Astrocyte (in vitro differentiated cells and primary cell): ENCODE measurements at regions not wholly inside any gene's neighbourhood (a gene's known extent, or its start where the extent isn't known, plus 50 kb on each side); places are given as distances from the start of the nearest gene placed in this dataset.

Source experiments
- DNase-seq: peaks from one replicate; pipeline ENCODE4 v3.0.0-alpha.2; 2010; ENCODE audit warnings: low read depth
- FAIRE-seq: peaks from 2 replicates; lab custom pipeline; 2011; peaks lifted over from hg19 to GRCh38; lab: Jason Lieb, UNC
- H2AFZ ChIP-seq: 2 replicates; pipeline ENCODE4 v1.6.0; 2012; ENCODE audit warnings: low read depth, low read length, inconsistent platforms
- H3K27ac ChIP-seq: 2 replicates; pipeline ENCODE4 v1.5.1; 2011; ENCODE audit warnings: low read depth, low read length, inconsistent platforms
- H3K27me3 ChIP-seq: 2 replicates; pipeline ENCODE4 v1.6.0; 2011; ENCODE audit warnings: low read length, inconsistent platforms; ENCODE audit not compliant: insufficient read depth
- H3K36me3 ChIP-seq: 2 replicates; pipeline ENCODE4 v1.5.1; 2011; ENCODE audit warnings: low read length, inconsistent platforms; ENCODE audit not compliant: insufficient read depth
- H3K4me1 ChIP-seq: 2 replicates; pipeline ENCODE4 v1.5.1; 2011; ENCODE audit warnings: low read length, inconsistent platforms; ENCODE audit not compliant: insufficient read depth
- H3K4me2 ChIP-seq: 2 replicates; pipeline ENCODE4 v1.6.0; 2012; ENCODE audit warnings: low read length, inconsistent platforms
- H3K4me3 ChIP-seq: 2 replicates; pipeline ENCODE4 v1.5.1; 2011; ENCODE audit warnings: low read depth, mild to moderate bottlenecking, low read length, inconsistent platforms; ENCODE audit not compliant: insufficient read depth
- H3K79me2 ChIP-seq: 2 replicates; pipeline ENCODE4 v1.6.0; 2012; ENCODE audit warnings: mild to moderate bottlenecking, low read length, inconsistent platforms; ENCODE audit not compliant: insufficient read depth
- H3K9ac ChIP-seq: 2 replicates; pipeline ENCODE4 v1.6.0; 2012; ENCODE audit warnings: mild to moderate bottlenecking, low read length, inconsistent platforms
- H3K9me3 ChIP-seq: 2 replicates; pipeline ENCODE4 v1.5.1; 2012; ENCODE audit warnings: low read depth, mild to moderate bottlenecking, low read length, inconsistent platforms; ENCODE audit not compliant: insufficient read depth
- H4K20me1 ChIP-seq: 2 replicates; pipeline ENCODE4 v1.6.0; 2012; ENCODE audit warnings: low read length, inconsistent platforms; ENCODE audit not compliant: insufficient read depth
- H3K27ac Mint-ChIP-seq: one replicate; pipeline ENCODE4 v1.8.0; 2021; ENCODE audit warnings: mild to moderate bottlenecking, mixed read lengths; ENCODE audit not compliant: unreplicated experiment
- H3K27me3 Mint-ChIP-seq: one replicate; pipeline ENCODE4 v1.8.0; 2021; ENCODE audit warnings: low read depth, mixed read lengths; ENCODE audit not compliant: unreplicated experiment
- H3K36me3 Mint-ChIP-seq: one replicate; pipeline ENCODE4 v1.8.0; 2021; ENCODE audit warnings: low read depth, mixed read lengths; ENCODE audit not compliant: unreplicated experiment
- H3K4me1 Mint-ChIP-seq: one replicate; pipeline ENCODE4 v1.8.0; 2021; ENCODE audit warnings: low read depth, mixed read lengths; ENCODE audit not compliant: unreplicated experiment
- H3K4me3 Mint-ChIP-seq: one replicate; pipeline ENCODE4 v1.8.0; 2021; ENCODE audit warnings: mild to moderate bottlenecking, moderate library complexity, mixed read lengths; ENCODE audit not compliant: unreplicated experiment
- H3K9me3 Mint-ChIP-seq: one replicate; pipeline ENCODE4 v1.8.0; 2021; ENCODE audit warnings: mild to moderate bottlenecking, mixed read lengths; ENCODE audit not compliant: unreplicated experiment
- CTCF ChIP-seq: IDR thresholded peaks from 2 replicates; pipeline ENCODE4 v1.5.1; 2011; ENCODE audit warnings: low read depth, mild to moderate bottlenecking, inconsistent platforms, low read length, moderate library complexity; ENCODE audit not compliant: insufficient read depth
- EZH2 ChIP-seq: IDR thresholded peaks from 2 replicates; pipeline ENCODE4 v1.6.1; 2012; ENCODE audit warnings: mild to moderate bottlenecking, low read length, inconsistent platforms; ENCODE audit not compliant: insufficient read depth

GRCh38 chr9:73083519-73083918, 68.1 kb upstream of the ANXA1 start:
- Histone ChIP-seq H3K4me3 (no peak overlapping the region), H3K9ac (no peak overlapping the region), H3K4me1 (no peaks in the 10 kb centered on the region), H3K79me2 (no peaks in the 10 kb centered on the region), H4K20me1 (no peaks in the 10 kb centered on the region), H3K27ac (no peak overlapping the region), H3K9me3 (no peaks in the 10 kb centered on the region), H3K36me3 (no peaks in the 10 kb centered on the region), H3K27me3 (no peaks in the 10 kb centered on the region), H3K4me2 (no peak overlapping the region), H2AFZ (no peak overlapping the region)
- H3K27me3 Mint-ChIP-seq: no peaks in the 10 kb centered on the region
- H3K4me1 Mint-ChIP-seq: no peaks in the 10 kb centered on the region
- TF ChIP-seq EZH2: no peak
- TF ChIP-seq CTCF: no peak
- no peak overlapping the region for H3K4me3 Mint-ChIP-seq
- no peaks in the 10 kb centered on the region for H3K36me3 Mint-ChIP-seq
- DNase-seq (no peak), FAIRE-seq (no peak)
- no peaks in the 10 kb centered on the region for H3K9me3 Mint-ChIP-seq
- H3K27ac Mint-ChIP-seq: no peak overlapping the region

- Histone ChIP-seq H2AFZ (no peak overlapping the region), H3K36me3 (no peaks in the 10 kb centered on the region), H3K4me2 (no peak overlapping the region), H3K27me3 (no peaks in the 10 kb centered on the region), H3K4me3 (no peak overlapping the region), H3K9ac (no peak overlapping the region), H3K27ac (no peak overlapping the region), H3K4me1 (no peaks in the 10 kb centered on the region), H3K9me3 (no peaks in the 10 kb centered on the region), H4K20me1 (no peaks in the 10 kb centered on the region), H3K79me2 (no peaks in the 10 kb centered on the region)
- TF ChIP-seq EZH2 (no peak), CTCF (peak; percentile 83)
- Mint-ChIP-seq H3K27me3 (peaks cover 4% of the 10 kb centered on the region), H3K36me3 (no peaks in the 10 kb centered on the region), H3K27ac (no peak overlapping the region), H3K4me3 (no peak overlapping the region), H3K9me3 (no peaks in the 10 kb centered on the region), H3K4me1 (no peaks in the 10 kb centered on the region)
- DNase-seq: peak; percentile 22
- FAIRE-seq: peak; percentile 81
These were observed 69.5 kb upstream of the ANXA1 start for GRCh38 chr9:73081979-73082657.

- H3K36me3 Mint-ChIP-seq: no peaks in the 10 kb centered on the region
- H3K4me1 ChIP-seq: no peaks in the 10 kb centered on the region
- no peak overlapping the region for H3K4me3 ChIP-seq
- no peaks in the 10 kb centered on the region for H4K20me1 ChIP-seq
- FAIRE-seq (no peak), DNase-seq (no peak)
- H3K36me3 ChIP-seq: no peaks in the 10 kb centered on the region
- H3K79me2 ChIP-seq: no peaks in the 10 kb centered on the region
- no peak overlapping the region for H3K4me2 ChIP-seq
- no peaks in the 10 kb centered on the region for H3K9me3 Mint-ChIP-seq
- no peak for TF ChIP-seq CTCF
- TF ChIP-seq EZH2: no peak
- H3K4me3 Mint-ChIP-seq: no peak overlapping the region
- no peaks in the 10 kb centered on the region for H3K4me1 Mint-ChIP-seq
- H2AFZ ChIP-seq: no peak overlapping the region
- H3K9ac ChIP-seq: no peak overlapping the region
- peaks cover 4% of the 10 kb centered on the region for H3K27me3 Mint-ChIP-seq
- no peaks in the 10 kb centered on the region for H3K27me3 ChIP-seq
- H3K27ac ChIP-seq: no peak overlapping the region
- no peak overlapping the region for H3K27ac Mint-ChIP-seq
- no peaks in the 10 kb centered on the region for H3K9me3 ChIP-seq
These were observed 71.5 kb upstream of the ANXA1 start for GRCh38 chr9:73080110-73080694.
